NCI-H187 treated with DMSO at 0.1 percent for 48 hours (cell line): ENCODE measurements at regions not wholly inside any gene's neighbourhood (a gene's known extent, or its start where the extent isn't known, plus 50 kb on each side); places are given as distances from the start of the nearest gene placed in this dataset.
"Not testable (repeated sequence)": the region's sequence is repeated elsewhere in the genome, so short reads cannot be mapped to it uniquely, and the experiment has no call there.

ENCODE experiments used
- DNase-seq: peaks from one replicate; lab custom pipeline; 2025; lab: John Stamatoyannopoulos, UW

DNA sequence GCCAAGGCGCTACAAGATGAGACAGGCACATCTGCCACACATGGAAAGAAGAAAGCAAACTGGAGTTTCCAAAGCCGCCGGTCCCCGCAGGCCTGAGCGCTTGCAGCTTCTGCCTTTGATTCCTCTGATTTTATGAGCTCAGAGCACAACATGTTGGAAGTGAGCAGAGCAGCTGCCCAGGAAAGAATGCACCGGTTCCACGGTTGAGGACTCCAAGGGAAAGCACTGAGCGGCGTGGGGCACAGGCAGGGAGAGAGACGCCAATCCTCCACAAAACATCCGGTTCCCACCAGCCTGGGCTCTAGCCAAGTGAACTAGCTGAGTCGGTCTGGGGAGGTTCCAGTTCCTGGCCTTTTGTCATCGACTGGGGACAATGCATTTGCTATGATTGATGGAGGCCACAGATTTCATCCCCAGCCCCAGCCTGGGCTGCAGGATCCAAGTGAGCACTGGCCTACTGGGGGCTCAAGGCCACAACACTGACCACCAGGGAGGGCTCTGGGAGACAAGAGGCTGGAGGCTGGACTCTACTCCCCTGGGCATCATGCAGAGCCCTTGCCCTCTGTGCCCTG is 253.1 kb upstream of the IRF2BP2 start:
- DNase-seq: no peak

DNA sequence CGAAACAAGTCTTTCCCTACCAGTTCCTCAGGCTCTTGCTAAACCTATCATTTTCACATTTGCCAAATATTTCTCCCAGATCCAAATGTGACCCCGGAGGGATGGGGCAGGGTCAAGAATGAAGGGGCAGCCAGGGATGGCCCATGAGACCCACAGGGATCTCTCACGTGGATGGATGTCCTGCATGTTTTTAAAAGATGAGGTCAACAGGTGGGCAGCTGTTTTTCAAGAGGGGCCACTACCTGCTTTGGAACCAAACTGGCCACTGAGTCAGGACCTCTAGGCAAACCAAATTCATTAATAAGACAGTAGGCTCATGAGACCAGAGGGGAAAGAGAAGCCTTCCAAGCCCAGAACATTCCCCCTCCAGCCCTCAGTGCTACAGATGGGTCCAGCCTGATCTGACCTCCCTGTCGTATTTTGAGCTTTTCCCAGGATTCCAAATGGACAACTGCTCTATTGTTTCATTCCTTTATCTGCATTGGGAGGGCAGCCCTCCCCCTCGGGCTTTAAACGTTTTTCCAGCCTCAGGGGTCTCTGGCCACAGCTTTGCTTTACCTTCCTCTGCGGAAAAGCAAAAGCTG is 252.5 kb upstream of the IRF2BP2 start:
- no peak for DNase-seq

- no peak for DNase-seq
These were observed 251.8 kb upstream of the IRF2BP2 start for GRCh38 chr1:234861761-234862160.

- no peak for DNase-seq
These were observed 251.1 kb upstream of the IRF2BP2 start for GRCh38 chr1:234861024-234861620.

DNA sequence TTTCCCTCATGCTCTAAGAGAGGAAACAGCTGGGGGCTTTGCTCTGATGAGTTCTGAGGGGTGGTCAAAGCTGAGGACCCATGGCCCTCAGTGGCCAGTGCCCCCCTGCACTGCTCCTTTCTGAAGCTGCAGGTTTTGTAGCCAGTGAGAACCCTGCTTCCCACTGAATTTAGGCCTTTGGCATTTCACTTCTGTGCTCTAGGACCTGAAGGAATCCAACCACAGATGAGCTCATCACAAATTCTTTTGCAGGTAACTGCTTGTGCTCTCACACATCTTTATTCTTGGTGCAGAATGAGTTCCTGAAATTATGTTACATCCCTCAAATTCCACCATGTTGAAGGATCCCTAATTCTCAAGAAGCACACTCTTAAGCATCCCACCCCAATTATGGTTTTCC is 248.7 kb upstream of the IRF2BP2 start:
- no peak for DNase-seq

- DNase-seq: no peak
These were observed 246.9 kb upstream of the IRF2BP2 start for GRCh38 chr1:234856845-234857245.

- DNase-seq: no peak
These were observed 245.9 kb upstream of the IRF2BP2 start for GRCh38 chr1:234855851-234856250.

DNA sequence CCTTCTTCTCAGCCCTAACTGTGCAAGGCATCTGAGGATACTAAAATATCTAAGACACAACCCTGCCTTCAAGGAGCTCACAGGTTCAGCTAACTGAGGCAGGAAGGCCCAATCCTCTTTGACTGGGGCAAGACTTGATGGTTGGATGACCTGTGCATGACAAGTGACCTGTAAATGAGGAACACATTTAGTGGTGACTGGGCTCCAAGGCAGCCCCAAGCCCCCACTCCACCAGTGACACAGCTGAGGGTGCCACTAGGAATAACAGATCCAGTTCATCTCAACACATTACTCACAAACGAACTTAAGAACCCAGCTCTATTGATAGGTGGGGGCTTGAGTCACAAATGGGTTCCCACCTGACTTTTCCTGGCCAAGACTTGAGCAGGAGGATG is 244.7 kb upstream of the IRF2BP2 start:
- DNase-seq: no peak

DNA sequence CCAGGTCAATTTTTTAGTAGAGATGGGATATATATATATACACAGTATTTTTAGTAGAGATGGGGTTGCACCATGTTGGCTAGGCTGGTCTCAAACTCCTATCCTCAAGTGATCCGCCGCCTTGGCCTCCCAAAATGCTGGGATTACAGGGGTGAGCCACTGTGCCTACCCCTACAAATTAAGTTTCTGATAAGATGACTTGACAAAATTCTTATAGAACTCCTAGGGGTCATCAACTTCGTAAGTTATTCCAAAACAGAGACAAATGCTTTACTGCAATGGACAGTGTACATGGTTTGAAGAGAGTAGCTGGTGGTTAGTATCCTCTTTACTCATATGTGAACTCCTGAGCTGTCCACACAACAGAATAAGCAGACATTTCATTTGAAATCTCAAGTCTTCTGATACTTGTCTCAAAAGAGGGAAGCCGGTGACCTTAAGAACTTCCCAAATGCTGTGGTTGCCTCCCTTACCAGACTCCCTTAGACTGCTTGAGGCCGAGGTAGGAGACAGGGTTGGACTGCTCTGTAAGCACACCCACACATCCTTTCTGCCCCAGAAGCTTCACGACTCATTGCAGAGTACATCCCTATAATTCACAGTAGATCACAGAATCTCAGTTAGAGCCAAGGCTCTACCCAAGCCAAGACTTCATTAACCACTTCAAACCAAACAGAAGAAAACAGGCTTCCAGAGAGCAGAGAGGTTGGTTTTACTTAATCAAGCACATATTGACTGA is 244.1 kb upstream of the IRF2BP2 start:
- no peak for DNase-seq

DNA sequence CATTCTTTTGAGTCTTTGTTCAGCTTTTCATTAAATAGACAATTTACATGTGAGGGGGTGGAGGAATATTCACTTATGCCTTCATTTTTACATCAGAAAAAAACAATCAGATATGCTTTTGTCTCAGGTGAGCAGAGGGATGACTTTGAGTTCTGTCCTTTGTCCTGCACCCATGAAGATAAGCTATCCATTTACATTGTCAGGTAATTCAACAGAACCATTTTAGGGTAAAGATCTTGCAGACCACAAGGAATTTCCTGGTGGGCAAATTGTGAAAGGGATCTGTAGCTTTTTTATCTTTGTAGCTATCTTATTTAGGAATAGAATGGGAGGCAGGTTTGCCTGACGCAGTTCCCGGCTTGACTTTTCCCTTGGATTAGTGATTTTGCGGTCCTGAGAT is 242.7 kb upstream of the IRF2BP2 start:
- DNase-seq: no peak

- no peak for DNase-seq
These were observed 241.8 kb upstream of the IRF2BP2 start for GRCh38 chr1:234851450-234852438.

DNA sequence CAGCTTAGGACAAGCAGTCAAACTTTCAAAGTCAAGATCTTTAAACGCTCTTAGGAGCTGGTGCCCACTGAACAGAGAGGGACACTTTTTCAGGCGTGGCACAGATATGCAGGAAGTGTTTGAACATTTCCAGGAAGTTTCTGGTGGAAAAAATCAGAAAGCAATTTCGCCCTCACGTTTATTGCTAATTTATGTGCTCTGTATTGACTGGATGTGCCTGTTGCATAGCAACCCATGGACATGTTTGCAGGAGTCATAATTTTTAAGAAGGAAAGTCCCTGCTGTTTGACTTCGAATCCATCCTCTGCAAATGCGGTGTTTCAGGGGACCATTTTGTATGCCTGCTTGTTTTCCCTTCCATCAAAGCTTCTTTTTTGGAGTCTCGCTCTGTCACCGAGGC is 239.9 kb upstream of the IRF2BP2 start:
- DNase-seq: no peak

DNA sequence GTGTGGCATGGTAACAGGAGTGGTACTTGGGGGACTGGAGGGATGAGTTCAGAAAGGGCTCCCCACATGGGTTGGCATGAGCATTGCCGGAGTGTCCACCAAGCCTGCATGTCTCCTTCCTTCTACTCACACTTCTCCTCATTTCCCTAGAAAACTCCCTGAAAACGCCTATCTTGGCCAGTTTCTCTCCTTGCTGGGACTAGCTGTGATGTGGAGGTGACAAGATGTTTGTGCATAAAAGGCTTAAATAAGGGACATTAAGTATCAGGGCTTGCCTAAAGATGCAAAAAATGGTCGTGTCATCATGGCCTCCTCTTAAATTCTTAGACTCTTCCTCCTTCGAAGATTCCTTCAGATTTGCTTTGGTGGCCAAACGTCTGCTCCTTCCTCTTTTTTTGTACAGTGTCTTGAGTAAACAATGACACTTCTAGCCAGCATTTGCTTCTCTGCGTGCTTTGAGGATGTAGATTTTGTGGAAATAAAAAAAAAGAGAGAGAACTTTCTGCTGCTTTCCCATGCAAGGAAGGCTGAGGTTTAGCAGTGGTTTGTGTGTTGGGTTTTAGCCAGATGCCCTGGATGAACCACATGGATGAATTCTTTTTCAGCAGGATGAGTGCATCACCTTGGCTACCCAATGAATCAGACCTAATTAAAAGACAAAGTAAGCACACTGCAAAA is 239.1 kb upstream of the IRF2BP2 start:
- DNase-seq: no peak

GRCh38 chr1:234846813-234847212 is 236.8 kb upstream of the IRF2BP2 start:
- not testable (repeated sequence) for DNase-seq

DNA sequence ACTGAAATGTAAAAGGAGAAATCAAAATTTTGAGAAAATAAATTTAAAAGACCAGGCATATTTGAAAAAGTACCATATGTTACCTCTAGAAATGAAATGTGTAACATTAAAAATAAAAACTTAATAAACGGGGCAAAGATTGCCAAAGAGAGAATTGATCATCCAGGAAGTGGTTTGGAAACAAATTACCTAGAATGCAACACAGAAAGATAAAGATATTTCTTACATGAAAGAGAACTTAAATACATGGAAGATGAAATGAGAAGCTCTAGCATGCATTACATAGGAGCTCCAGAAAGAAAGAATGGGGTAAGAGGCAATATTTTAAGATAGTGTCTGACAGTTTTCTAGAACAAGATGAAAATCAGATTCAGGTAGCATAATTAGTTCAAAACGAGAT is 235.9 kb upstream of the IRF2BP2 start:
- no peak for DNase-seq

GRCh38 chr1:234845097-234845660 is 235.2 kb upstream of the IRF2BP2 start:
- DNase-seq: no peak

DNA sequence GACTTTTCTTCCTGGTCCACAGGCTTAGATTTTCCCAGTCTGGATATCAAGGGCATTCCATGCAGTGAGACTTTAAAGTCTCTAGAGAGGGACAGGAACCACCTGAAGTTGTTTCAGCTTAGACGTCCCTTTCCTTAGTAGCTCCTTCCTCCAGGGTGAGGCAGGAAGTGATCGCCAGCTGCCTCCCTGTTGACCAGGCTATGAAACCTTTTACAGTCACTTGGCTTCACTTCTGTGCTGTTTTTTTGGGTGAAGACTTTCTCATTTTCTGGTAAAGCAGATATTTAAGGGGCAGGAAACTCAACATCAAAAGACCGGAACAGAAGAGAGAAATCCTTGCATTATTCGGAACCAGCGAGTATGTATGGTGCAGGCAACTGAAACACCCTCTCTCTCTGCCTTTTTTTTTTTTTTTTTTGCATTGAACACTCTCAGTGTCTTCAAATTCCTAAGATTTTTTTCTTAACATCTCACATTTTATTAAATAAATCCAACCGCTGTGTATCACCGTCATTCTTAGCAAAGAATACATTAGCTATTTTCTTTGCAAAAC is 234.6 kb upstream of the IRF2BP2 start:
- DNase-seq: no peak

DNA sequence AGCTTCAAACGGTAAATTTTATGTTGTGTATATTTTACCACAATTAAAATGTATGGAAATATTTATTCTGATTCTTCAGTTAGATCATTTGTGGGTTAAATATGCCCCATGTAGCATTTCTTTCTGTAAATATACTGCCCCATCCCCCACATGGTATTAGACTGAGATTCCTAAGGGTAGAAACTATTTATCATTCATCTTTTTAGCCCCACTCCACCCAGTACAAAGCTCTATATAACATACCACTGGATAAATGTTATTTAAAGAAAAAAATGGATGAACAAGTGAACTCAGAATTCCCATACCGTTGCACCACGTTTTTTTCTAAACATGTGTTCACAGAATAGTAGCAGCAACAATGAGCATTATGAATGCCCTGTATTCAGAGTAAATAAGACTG is 234.0 kb upstream of the IRF2BP2 start:
- DNase-seq: no peak

DNA sequence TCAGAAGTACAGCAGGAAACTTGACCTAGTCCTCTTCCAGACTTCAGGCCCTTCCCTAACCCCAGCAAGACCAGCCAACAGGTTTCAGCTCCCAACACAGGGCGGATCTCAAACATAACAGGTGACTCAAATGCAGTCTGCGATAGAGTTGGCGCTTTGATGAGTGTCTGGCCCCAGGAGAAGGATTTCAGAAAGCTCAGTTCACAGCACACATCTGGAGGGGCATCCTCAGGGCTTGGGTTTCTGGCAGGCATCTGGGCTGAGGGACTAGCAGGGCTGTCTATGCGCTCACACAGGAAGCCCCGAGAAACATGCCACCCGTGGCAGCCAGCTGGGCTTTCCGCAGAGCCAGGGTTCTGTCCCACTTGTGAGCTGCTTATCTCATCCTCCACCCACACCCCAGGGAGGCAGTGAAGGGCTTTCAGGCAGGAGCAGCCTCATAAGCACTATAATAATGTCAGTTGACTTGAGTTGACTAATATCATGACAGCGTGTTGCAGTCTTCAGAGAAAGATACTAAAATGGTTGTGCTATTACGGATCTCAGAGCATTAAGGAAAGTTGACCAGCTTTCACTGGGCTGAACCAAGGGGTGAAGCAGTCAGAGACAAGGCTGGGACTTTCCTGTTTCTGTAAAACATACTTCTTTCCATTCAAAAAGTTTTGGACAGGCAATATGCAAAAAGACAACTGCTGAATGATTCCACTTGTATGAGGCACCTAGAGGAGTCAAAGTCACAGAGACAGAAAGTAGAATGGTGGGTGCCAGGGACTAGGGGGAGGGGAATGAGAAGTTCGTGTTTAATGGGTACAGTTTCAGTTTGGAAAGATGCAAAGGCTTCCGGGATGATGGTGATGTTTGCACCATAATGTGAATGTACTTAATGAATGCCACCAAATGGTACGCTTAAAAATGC is 233.0 kb upstream of the IRF2BP2 start:
- no peak for DNase-seq
